ENCODE measurements at regions not wholly inside any gene's neighbourhood (a gene's known extent, or its start where the extent isn't known, plus 50 kb on each side); places are given as distances from the start of the nearest gene placed in this dataset.

- TF ChIP-seq CTCF (IDR thresholded peaks at IDR 0.05; ENCODE audit: extremely low read depth in 1 of 2, insufficient read depth in 1 of 2, low read depth in 1 of 2, low read length in 2 of 2) (no peak), EZH2 (IDR thresholded peaks at IDR 0.05; ENCODE audit: borderline replicate concordance, low read depth, low read length, severe bottlenecking) (no peak), MYC (IDR thresholded peaks at IDR 0.05; ENCODE audit: low read depth, low read length) (no peak), GATA2 (IDR thresholded peaks at IDR 0.05; ENCODE audit: insufficient read depth, insufficient read length, low read depth, low read length) (peak; percentile 40), MAX (IDR thresholded peaks at IDR 0.05; ENCODE audit: insufficient read depth, insufficient read length) (no peak), POLR2A (IDR thresholded peaks at IDR 0.05; ENCODE audit: low read depth, low read length) (no peak), POLR2AphosphoS5 (IDR thresholded peaks at IDR 0.05; ENCODE audit: insufficient read depth, low read depth, low read length) (no peak)
Observed at GRCh38 chr15:34664418-34664817, 81.0 kb upstream of the GOLGA8B start.
